Hypothalamus (tissue), 51 donors: ENCODE measurements at regions not wholly inside any gene's neighbourhood (a gene's known extent, or its start where the extent isn't known, plus 50 kb on each side); places are given as distances from the start of the nearest gene placed in this dataset.
A peak's percentile ranks its signal among the peaks of the same experiment; 100 is the strongest.

Source experiments
- DNase-seq, 51 donors: peaks; one replicate each; lab custom pipeline; 2025; lab: John Stamatoyannopoulos, UW

DNA sequence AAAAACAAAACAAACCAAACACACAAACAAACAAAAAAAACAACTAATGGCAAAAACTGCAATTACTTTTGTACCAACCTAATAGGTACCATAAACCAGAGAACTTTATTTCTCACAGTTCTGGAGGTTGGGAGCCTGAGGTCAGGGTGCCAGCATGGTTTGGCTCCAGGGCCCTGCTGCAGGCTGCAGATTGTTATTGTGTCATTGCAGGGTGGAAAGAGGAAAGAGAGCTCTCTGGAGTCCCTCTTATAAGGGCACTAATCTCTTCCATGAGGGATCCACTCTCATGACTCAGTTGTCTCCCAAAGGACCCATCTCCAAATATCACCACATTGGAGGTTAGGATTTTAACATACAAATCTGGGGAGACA lies 64.9 kb upstream of the CPEB4 start:
- DNase-seq, result no peak

DNA sequence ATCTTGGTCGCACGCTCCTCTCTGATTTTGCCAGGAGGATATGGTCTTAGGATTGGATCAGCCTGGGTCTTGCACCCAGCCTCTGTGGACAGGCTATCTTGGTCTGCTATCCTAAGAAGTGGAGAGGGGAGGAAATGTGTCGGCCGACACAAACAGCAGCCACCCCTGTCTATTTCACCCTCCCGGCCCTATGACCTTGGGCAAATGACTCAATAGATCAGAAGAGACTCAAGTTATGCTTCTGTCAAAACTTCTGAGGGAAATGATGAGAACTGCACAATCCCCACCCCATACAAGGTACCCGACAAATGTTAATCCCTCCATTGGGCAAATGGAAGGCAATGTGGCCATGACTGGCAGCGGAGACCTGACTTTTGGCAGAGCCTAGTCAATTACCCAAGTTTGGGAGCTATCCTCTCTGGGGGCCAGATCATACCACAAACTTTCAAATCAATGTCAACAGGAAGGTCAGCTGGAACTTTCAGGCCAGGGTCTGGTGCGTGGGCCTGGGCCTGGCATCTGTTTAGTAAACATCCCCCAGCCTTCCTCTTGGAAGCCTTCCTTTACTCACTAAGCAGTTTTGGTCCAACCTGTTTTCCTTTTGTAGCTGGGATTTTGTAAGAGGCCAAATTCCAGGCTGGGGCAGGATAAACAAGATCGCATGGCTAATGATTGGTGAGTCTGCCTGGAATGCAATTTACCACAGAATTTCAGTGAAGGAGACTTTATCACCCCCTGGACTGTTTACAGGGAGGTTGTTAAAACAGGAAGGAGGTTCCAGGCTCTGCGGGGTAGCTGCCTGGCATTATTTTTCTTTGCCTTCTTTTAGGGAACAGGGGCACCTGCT lies 64.2 kb upstream of the CPEB4 start:
- DNase-seq, result peak in 4 of 51 donors; percentile 6 to 26 (median 14)

DNA sequence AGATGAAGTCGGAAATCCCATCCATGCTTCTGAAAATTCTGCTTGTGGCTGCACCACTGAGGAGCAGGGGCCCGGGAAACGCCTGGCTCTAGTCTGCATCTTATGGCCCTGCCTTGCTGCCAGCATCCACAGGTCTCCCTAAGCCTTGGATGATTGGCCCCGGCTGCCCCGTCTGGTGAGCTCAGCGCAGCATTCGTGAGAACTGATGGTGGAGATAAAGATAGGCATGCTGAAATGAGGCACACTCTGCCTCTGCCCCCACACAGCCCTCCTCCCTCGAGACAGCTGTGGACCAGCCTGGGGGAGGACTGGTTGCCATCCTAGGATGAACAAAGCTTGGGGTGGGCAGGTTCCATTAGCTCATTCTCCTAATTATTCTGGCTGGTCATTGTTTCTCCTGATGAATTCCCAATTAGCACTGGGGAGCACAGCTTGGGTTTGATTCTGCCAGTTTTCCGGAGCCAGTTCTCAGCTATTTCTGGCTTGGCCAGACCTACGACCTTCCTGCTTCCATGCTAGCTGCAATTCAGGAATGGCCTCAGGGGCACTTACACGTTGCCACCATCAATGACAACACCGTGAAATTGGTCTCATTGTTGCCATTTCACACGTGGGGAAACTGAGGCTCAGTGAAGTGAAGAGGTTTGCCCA lies 62.8 kb upstream of the CPEB4 start:
- peak in 1 of 51 donors; percentile 71 for DNase-seq

DNA sequence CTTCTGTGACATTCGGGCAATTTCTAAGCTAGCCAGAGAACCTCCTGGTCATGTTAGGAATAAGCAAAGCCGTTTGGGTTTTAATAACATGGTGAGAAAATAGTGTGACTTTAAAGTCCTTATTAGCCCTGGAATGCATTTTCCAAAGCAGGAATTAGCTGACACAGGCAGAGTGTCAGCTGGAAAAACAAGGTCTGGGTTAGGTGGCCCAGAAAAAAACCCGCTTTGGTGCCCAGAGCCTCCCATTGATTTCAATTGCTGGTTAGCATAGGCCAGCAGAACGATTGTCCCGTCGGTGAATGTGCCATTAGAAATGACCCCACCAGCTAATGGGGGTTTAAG lies 62.1 kb upstream of the CPEB4 start:
- no peak for DNase-seq

DNA sequence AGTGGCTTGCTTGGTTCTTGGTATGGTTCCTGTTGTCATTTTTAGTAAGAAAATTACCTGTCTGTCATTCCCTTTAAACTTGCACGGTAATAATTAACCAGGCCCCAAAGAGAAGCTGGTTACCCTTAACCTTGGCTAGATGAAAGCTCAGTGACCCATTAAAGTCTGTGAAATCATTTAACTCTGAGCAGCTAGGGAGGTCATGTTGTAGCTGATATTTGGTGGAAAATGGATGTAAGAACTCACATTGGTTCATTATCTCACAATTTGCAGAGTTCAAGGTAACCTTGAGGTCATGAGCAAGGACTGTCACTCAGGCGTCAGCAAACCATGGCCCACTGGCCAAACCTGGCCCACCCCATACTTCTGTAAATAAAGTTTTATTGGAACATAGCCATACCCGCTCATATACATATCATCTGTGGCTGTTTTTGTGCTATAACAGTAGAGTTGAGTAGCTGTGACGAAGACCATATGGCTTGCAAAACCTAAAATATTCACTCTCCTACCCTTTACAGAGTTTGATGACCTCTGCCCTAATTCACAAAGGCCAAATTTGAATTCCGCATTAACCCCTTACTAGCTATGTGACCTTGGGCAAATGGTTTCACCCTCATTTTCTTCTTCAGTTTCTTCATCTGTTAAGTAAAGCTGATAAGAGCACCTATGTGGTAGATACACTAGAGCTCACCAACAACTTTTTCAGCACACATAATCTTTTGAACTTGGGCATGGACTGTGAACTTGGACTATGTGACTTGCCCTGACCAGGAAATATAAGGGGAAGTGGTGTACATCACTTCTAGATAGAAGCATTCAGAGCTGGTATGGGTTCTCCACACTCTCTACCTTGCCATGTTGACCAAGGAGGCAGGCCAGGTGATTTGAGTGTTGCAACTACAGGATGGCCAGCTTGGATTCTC lies 61.5 kb upstream of the CPEB4 start:
- no peak for DNase-seq

DNA sequence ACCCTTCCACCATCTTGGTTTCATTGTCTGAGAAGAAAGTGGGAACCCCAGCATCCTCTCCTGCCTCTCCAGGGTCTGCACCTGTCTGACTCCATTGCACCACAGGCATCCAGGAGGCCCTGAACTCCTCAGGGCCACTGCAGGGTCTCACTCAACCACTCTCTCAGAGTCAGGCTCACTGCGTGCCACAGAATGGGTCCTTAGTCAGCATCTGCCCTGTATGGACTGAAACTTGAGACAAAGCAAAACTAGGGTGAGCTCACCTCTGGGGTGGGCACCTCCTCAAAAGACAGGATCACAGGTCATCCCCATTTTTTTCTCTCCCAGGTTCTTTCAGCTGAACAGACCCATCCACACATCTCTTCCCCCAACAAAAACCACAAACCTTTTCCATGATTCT lies 59.2 kb upstream of the CPEB4 start:
- DNase-seq, result no peak

DNA sequence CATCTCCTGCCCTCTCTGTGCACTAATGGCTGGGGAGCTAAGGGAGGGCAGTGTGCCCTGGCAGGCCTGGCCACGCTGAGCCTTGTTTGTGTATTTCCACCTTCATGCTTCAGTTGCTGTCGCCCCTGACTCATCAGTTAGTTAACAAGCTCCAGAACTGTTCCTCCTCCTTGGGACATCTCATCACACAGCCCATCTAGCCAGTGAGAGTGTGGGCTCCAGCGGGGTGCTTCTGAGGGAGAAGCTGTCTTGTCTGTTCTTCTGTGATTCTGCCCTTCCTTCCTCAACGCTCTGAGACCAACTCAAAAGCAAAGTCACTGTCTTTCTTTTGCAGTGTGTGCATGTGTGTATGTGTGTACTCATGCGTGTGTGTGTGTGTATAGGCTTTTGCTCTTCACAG lies 58.3 kb upstream of the CPEB4 start:
- peak in 1 of 51 donors; percentile 36 for DNase-seq

DNA sequence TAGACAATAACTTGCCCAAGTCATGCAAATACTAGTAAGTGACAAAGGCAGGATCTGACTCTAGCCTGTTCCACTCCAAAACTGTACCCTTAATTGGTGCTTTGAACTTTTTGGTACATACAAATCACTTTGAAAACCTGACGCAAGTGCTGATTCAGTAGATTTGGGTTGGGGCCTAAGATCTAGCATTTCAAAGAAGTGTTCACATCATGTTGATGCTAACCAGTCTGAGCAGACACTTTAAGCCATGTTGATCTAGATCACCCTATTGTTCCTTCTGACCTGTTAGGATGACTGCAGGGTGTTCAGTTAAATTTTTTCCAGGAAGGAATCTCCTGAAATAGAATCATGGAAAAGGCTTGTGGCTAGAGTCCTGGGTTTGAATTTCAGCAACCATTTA lies 57.7 kb upstream of the CPEB4 start:
- no peak for DNase-seq

DNA sequence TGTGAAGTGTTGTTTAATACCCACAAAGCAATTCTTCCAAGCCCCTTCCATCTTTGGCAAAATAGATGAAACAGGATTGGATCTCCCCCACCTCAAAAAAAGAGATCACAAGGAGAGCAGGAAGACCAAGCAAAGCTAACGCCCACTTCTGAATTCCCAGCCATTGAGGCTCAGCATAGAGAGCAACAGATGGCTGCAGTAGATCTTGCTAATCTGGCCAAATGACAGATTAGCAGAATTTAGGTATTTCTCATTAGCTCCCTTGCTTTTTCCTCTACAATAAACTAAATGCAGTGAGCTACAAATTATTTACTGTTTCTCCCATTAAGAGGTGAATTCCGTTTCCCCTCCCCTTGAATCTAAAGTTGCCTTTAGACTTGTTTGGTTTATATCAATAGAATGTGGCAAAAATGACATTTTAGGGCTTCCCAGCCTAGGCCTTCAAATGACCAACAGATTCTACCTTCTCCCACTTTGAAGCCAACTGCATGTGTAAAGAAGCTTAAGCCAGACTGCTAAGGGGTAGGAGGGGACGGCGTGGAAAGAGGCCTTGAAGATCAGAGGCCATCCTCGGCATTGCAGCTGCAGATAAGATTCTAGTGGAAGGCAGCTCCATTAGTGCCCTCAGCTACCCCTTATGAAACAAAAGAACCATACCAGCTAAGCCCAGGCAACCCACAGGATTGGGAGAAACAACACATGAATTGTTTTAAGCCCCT lies 56.8 kb upstream of the CPEB4 start:
- no peak for DNase-seq

DNA sequence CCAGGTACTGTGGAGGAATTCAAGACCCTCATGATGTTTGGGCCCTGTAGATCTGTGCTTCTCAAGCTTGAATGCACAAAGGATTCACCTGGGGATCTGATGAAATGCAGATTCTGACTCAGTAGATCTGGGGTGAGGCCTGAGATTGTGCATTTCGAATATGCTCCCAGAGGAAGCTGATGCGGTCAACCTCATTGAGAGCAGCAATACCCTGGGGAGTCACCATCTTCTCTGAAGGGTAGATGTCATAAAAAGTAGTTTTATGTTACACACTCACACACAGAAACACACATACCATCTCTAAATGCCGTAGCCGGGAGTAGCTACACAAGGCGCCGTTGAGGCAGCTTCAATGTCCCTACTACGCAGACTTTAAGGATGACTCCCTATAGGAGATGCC lies 55.8 kb upstream of the CPEB4 start:
- DNase-seq, result no peak

DNA sequence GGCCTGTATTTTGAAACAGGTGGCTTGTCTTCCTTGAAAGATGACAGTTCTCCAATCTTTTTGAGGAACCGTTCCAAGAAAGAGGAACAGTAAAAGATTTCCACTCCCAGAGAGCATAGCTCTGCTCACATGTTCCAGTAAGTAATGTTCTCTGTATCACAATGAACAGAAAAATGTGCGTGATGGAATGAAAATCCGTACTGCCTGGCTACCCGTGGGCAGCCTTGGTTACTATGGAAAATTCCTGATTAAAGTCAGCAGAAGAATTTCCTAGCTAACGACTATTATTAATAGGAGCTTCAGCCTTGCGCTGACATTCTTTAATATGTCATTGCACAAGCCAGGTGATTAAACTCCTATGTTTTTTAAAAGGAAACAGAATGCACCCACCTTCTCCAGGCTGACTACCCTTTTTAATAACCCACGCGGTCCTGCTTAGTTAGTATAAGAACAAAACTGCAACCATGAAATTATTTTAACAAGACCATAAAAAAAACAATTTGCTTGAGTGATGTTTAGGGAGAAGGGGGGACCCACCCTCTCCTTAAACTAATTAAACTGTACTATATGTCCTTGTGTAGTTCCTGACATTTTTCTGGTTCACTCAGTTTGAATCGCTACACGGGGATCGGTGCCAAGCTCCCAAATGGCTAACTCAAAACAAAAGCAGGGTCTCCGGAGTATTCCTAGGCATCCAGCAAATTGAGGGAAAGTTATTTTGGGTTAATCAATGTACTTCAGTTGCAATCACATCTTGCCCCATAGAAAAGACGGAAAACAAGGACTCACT lies 54.8 kb upstream of the CPEB4 start:
- DNase-seq, result peak in 1 of 51 donors; percentile 34

DNA sequence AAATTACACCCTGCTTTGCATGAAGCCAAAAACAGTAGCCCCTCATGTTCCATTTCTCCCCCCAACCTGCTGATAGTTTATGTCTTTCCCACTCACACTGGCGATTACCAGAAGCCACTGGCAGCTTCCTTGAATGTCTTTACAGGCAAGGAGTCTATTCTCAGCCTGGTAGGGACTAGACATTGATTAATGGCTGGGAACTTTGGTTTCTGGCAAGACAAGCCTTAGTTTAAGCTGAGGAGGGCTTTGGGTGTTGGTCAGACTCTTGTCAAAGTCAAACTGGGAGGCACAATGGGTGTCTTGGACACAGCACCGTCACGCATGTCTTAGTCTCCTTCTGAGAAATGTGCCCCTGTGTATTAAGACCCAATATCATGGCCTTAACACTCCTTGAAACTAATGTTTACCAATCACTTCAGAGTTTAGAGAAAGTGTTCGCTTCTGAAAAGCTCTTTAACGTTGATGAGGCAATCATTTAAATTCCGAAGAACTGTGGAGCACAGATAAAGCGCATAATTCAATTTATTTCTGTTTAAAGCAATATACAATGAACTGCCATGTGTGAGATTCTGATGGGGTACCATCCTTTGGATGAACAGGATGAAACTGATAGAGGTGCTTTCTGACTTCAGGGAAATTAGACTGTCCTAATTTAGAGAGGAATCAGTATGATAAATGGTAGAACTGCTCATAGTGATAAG lies 53.9 kb upstream of the CPEB4 start:
- no peak for DNase-seq

DNA sequence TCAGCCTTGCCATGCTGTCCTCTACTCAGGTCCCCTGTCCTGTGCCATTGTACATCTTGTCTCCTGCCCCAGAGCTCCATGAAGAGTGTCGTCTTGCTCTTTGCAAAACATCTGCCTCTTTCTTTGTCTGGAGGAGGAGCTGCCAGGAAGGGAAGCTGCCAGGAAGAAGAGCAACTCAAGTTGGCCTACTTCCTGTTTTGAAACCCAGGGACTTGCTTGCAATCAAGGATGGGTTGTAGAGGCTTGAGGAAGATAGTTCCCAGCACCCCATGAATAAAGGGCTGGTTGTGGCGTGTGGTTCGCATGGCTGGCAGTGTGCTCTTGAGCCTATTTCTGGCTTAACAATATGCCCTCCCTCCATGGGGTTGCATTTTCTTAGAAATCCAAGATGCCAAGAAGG lies 53.0 kb upstream of the CPEB4 start:
- DNase-seq, result peak in 3 of 51 donors; percentile 4 to 31 (median 25)

DNA sequence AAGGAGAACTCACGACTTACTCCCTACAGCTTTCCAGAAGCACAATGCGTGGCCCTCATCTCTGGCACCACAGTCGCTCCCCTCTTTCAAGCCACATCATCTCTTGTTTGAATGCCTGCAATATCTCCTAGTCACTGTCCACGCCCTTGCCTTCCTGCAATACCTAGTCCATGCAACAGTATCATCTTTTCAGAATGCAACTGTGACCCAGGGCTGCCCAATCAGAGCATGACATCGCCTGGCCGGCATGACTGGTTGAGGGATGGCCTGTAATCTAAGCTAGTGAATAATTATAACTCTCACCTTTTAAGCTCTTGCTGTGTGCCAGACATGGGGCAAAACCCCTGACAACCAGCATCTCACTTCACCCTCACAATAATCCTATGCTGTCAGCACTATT lies 52.5 kb upstream of the CPEB4 start:
- DNase-seq, result no peak

DNA sequence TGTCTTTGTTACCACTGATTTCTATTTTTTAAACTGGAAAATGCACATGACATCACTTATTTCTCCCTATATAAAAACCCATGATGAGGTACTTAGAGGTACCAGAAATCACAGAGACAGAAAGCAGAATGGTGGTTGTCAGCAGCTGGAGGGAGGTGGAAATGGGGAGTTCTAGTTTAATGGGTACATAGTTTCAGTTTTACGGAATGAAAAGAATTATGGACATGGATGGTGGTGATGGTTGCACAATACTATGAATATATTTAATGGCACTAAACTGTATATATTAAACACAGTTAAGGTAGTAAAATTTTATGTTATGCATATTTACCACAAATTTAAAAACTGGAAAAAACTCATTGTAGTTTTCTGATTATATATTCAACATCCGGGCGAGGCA lies 50.5 kb upstream of the CPEB4 start:
- DNase-seq, result no peak
